Posterior vena cava (tissue), 2 donors: ENCODE measurements at regions not wholly inside any gene's neighbourhood (a gene's known extent, or its start where the extent isn't known, plus 50 kb on each side); places are given as distances from the start of the nearest gene placed in this dataset.

Experiments used
- DNase-seq: peaks from one replicate; pipeline ENCODE4 v3.0.0-alpha.2; 2020; ENCODE audit warnings: low spot score
- intact Hi-C, 2 donors: fragments of 100-400 bp; cut with DNase I; formaldehyde crosslinking; loops; one replicate each; pipeline versions ENCODE4 v1.14.1 to v1.14.2; 2022 to 2023
- donor health status: DM: yes; HTN: yes; CAD: no.
- donor health status: DM: yes; HTN: yes; CAD: no.

- intact Hi-C loops = no loop called here
- no peak for DNase-seq
Measured at GRCh38 chr2:16568998-16569784, 96.4 kb downstream of the CYRIA start.

DNA sequence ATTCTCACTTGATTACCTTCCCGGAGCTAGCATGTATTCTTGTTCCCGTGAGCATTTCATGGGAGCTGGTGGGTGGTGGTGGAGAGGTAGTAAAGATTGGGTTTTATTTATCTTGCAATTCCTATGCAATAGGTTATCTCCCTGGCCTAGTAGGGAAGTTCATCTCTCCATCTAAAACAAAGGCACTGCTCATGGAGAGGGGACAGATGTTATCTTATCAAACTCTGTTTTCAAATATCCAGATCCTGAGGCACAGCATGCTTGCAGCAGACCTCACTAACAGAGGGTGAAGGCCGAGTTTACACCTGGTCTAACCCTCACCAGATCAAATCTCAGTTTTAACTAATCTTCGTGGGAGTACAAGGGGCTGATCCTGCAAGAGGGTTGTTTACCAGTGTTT is 98.9 kb downstream of the CYRIA start:
- intact Hi-C loops = no loop called here
- DNase-seq = no peak

DNA sequence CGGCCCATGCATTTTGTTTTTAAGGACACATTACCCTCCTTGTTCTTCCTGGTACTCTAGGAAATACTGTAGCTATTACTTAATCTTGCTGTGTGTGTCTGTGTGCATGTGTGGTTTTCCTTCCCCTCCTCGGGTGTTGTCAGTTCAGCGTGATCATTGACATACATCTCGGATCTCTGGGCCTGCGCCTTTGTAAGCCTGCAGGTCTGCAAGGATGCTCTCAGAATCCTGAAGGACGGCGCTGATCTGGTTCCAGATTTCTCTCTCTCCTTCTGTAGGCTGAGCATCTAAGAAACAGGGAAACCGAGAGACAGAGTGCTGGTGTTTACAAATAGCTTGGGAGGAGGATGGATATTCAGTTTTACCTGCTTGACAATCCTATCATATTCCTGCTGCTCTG is 100.2 kb downstream of the CYRIA start:
- intact Hi-C loops = no loop called here
- DNase-seq = no peak

- no peak for DNase-seq
- intact Hi-C loops = no loop called here
Measured at GRCh38 chr2:16561676-16562075, 104.0 kb downstream of the CYRIA start.

DNA sequence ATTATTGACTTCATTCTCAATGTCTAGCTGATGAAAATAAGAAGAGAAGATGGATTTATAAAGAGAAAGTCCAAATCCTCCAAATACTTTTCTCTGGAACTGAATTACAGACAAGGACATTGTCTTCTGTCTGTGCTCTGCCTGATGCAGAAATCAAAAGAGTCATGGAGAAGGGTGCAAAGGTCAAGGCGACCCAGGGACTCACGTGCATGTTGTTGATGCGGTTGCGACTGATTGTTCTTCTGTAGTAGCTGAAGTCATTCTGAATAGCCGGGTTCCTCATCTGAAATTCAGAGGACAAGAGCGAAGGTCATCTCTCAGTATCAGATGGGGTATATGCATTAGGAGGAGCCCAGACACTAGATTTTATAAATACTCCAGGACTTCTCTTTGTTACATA is 104.4 kb downstream of the CYRIA start:
- DNase-seq = no peak
- intact Hi-C loops = no loop called here

DNA sequence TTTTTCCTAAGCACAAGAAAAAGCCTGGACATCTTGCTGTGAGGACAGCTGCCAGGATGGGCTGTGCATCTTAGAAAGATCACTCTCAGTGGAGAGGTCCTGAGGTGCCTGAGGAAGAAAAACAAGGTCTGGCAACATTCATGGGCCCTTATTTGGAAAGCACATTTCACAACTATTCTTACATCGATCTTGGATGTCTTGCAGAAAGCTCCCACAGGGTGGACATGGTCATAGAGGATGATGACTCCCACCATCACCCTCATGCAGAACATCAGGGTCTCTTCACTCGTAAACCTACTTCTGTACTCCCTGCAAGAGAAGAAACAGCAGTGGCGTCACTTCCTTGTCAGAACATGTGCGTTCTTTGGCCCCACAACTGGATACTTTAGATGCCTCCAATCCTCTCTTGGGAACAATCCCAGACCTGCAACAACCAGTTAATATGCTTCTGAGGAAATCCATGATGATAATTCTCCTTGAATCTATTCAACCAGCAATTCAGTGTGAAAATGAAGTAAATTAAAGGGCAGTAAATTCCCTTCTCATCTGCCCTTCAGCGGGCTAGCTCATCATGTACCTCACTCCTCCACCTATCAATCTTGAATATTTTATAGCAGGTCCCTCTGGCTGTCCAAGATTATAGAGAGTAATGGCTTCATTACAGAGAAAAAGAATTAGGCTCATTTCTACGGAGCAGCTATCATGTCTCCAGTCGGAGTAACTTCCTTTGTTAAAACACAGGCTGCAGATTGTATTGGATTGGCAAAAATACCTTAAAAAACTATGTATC is 106.2 kb downstream of the CYRIA start:
- no peak for DNase-seq
- intact Hi-C loops = loop anchor here in 1 of 2 donors (10.0 kb wide), 1 partner anchor 45 kb away; no protein-coding TSS in a partner anchor

- intact Hi-C loops = loop anchor here in 1 of 2 donors (10.0 kb wide), 1 partner anchor 51 kb away; no protein-coding TSS in a partner anchor
- no peak for DNase-seq
Measured at GRCh38 chr2:16554060-16554583, 111.5 kb downstream of the CYRIA start.

DNA sequence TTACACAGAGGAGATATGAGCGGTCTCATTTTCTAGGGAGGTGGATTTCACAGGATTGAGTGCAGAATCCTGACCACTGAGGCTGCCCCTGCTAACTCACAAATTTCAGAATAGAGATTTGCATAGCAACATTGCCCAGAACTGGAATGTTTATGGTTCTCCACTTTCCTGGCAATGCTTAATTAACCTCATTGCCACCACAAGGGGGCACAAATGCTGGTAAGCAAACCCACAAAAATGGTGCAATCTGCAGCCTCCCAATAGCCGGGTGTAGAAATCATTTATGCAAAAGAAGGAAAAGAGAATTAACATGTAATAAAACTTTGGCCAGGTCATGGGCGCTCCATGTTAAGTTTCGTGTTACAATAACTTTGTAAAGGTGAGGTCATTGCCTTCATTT is 112.4 kb downstream of the CYRIA start:
- DNase-seq = no peak
- intact Hi-C loops = loop anchor here in 1 of 2 donors (10.0 kb wide), 1 partner anchor 52 kb away; no protein-coding TSS in a partner anchor

GRCh38 chr2:16552202-16552601 is 113.4 kb downstream of the CYRIA start:
- DNase-seq = no peak
- intact Hi-C loops = loop anchor here in 1 of 2 donors (10.0 kb wide), 1 partner anchor 53 kb away; no protein-coding TSS in a partner anchor

DNA sequence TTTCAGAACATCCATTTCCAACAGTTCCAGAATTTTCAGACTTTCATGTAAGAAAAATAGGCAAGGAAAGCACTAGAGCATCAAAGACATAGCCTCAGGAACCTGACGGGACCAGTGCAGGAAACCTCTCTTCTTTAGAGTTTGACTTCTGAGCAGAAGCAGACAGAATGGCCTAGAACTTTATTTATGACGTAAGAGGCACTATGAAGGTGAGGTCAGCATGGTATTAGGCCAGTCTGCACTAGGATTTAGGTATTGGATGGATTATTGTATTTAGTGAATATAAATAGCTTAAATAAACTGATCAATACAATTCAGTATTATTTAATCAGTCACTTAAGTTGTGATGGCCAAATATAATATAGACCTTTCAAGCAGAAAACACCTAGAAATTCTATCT is 117.6 kb downstream of the CYRIA start:
- intact Hi-C loops = no loop called here

GRCh38 chr2:16546128-16546754 is 119.4 kb downstream of the CYRIA start:
- intact Hi-C loops = no loop called here
- no peak for DNase-seq

More for the DNA sequence above, 117.6 kb downstream of the CYRIA start:
- no peak for DNase-seq

DNA sequence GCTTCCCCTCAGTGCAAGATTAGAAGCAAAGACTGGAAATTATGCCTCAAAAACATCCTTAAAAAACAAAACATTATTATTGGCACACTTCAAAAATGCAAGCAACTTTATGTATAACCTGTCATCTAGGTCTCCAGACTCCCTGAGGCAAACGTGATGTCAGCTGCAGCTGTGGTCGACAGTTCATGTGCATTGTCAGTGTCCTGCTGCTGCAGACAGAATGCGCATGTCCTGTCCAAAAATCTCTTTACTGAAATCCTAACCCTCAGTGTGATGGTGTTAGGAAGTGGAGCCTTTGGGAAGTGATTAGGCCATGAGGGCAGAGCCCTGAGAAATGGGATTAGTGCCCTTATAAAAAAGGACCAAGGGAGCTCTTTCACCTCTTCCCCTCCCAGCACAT is 126.9 kb downstream of the CYRIA start:
- no peak for DNase-seq
- intact Hi-C loops = no loop called here

GRCh38 chr2:16537347-16537746 is 128.3 kb downstream of the CYRIA start:
- intact Hi-C loops = no loop called here
- DNase-seq = no peak

DNA sequence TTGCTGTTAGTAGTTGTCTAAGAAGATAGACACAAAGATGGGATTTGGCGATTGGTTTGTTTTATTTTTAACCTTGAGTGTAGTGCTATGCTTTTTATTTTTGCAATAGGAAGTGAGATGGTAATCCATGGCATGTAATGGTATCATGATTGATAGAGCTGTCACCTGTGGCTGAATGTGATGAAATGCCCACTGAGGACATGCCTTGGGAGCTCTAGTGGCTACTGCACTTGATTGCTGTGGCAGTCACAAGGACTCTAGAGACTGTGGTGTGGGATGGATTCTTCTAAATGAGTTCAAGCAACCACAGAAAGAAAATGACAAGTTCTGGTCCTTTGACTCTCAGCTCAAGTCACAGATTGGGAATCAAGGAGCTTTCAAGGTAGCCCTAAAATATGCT is 139.4 kb downstream of the CYRIA start:
- intact Hi-C loops = no loop called here
- no peak for DNase-seq

- no peak for DNase-seq
- intact Hi-C loops = no loop called here
Measured at GRCh38 chr2:16525265-16525887, 140.3 kb downstream of the CYRIA start.

DNA sequence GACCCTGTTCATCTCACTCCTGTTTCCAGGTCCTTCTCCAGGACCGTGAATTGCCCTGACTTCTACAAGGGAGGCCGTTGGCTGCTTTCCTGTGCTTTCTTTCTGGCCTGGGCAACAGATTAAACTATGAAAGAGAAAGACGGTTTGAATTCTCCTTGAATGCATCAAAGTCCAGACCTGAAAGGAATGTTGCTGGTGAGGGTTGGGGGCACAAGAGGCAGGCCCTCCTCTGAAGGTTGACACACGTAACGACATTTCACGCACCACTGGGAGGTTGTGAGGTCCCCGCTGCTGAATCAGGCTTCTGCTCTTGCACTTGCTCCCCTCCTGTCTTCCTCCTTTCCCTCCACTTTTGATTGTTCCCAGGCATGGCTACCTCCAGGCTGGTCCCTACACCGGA is 141.9 kb downstream of the CYRIA start:
- no peak for DNase-seq
- intact Hi-C loops = no loop called here

DNA sequence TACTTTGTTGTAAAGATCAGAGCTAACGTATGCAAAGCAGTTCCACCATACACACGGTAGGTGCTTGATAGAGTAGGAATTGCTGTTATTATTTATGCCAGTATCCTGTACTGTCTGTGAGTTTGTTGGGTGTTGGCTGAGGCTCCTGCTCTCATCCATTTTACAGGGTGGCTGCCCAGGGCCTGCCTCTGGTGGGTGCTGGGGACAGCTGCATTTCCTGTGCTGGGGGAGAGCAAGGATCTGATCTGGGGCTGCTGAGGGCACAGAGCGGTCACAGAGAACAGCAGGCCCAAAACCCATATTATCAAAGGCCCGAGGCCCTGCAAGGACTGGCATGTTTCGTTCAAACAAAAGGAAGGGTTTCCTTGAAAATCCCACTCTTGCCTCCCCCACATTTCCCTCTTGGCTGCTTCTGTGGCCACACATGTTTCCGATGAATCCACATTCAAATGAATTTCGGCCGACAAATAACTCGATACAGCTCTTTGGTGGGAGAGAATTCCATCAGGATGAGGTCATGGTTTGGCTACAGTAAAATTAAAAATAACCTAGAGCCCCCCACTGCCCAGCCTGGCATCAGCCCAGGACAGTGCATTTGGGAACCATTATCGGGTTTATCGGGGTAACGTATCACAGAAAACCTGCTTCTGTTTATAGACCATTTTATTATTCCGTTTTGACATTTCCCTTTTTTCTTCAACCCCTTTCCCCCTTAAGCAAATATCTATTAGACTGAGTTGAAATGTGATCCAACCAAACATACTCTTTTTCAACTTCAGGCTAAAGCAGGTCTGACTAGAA is 143.4 kb downstream of the CYRIA start:
- intact Hi-C loops = no loop called here
- DNase-seq = no peak

- no peak for DNase-seq
- intact Hi-C loops = no loop called here
Measured at GRCh38 chr2:16520891-16521290, 144.7 kb downstream of the CYRIA start.

DNA sequence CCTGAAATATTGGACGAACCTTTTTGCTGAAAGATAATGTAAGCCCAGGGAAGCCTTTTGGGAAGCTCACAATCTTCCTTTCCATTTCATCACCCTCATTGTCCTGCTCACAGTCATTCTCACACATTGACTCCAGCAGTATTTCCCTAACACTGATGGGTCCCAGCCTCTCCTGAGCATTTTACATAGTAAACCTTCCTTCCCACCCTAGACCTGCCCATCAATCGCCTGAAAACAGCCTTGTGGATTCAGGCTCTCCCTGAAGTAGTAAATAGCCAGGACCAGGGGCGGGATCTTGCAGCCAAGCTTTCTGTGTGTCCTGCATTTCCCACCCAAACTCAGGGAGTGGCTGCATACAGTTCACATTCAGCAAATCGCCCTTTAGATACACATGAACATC is 149.9 kb downstream of the CYRIA start:
- intact Hi-C loops = no loop called here
- no peak for DNase-seq
